PC-3 (cell line): ENCODE measurements at regions not wholly inside any gene's neighbourhood (a gene's known extent, or its start where the extent isn't known, plus 50 kb on each side); places are given as distances from the start of the nearest gene placed in this dataset.

Experiments
- ATAC-seq: fragments of 200-7000 bp; cut with Tn5 transposase; 2 replicates; pipeline ENCODE4 v1.9.1; 2020; ENCODE audit warnings: mild to moderate bottlenecking, moderate library complexity
- BruUV-seq: library from RNA; stranded (reverse); fragments of 400-500 nt; replicated peaks from 2 replicates; lab custom pipeline; 2021; lab: Mats Ljungman, UMichigan
- CTCF ChIA-PET: fragments of 300-600 bp; sonication (Branson Sonifier 250); formaldehyde crosslinking; loops from one replicate; lab custom pipeline; 2022; ENCODE audit warnings: antibody characterized with exemption; lab: Charles Lee
- POLR2A ChIA-PET: fragments of 300-600 bp; sonication (Branson Sonifier 250); formaldehyde crosslinking; loops from one replicate; lab custom pipeline; 2022; ENCODE audit warnings: antibody characterized with exemption; ENCODE audit not compliant: unreplicated experiment; lab: Charles Lee
- DNase-seq: peaks from one replicate; pipeline ENCODE4 v3.0.0-alpha.2; 2015
- H2AFZ ChIP-seq: fragments of 300-600 bp; sonication (generic); 2 replicates; pipeline ENCODE4 v1.6.0; 2016; ENCODE audit warnings: antibody characterized with exemption, low read length
- H3F3A ChIP-seq: fragments of 300-600 bp; sonication (generic); one replicate; pipeline ENCODE4 v1.6.0; 2017; ENCODE audit warnings: antibody characterized with exemption, low read length, control low read depth, mild to moderate bottlenecking; ENCODE audit not compliant: unreplicated experiment
- H3K27ac ChIP-seq: fragments of 300-600 bp; sonication (generic); 2 replicates; pipeline ENCODE4 v1.5.1; 2016; ENCODE audit warnings: mild to moderate bottlenecking, low read length
- H3K27me3 ChIP-seq: fragments of 300-600 bp; sonication (generic); 2 replicates; pipeline ENCODE4 v1.6.1; 2016; ENCODE audit warnings: low read length, mixed read lengths
- H3K36me3 ChIP-seq: fragments of 300-600 bp; sonication (generic); 2 replicates; pipeline ENCODE4 v1.6.1; 2016; ENCODE audit warnings: low read depth, mixed run types, low read length, mixed read lengths
- H3K4me1 ChIP-seq: fragments of 300-600 bp; sonication (generic); 2 replicates; pipeline ENCODE4 v1.5.1; 2016; ENCODE audit warnings: low read length; ENCODE audit not compliant: insufficient read depth
- H3K4me2 ChIP-seq: fragments of 300-600 bp; sonication (generic); 2 replicates; pipeline ENCODE4 v1.6.0; 2016; ENCODE audit warnings: low read length
- H3K4me3 ChIP-seq: fragments of 300-600 bp; sonication (generic); 2 replicates; pipeline ENCODE4 v1.5.1; 2016; ENCODE audit warnings: mild to moderate bottlenecking, low read length, mixed read lengths
- H3K79me2 ChIP-seq: fragments of 300-600 bp; sonication (generic); 2 replicates; pipeline ENCODE4 v1.6.1; 2017; ENCODE audit warnings: low read length, mixed read lengths
- H3K9ac ChIP-seq: fragments of 300-600 bp; sonication (generic); 2 replicates; pipeline ENCODE4 v1.6.0; 2016; ENCODE audit warnings: mild to moderate bottlenecking, low read length
- H3K9me2 ChIP-seq: fragments of 300-600 bp; sonication (generic); replicated peaks from 2 replicates; pipeline ENCODE4 v1.6.1; 2016; ENCODE audit warnings: mixed run types, low read length, mixed read lengths
- H3K9me3 ChIP-seq: fragments of 300-600 bp; sonication (generic); 2 replicates; pipeline ENCODE4 v1.6.1; 2016; ENCODE audit warnings: low read length, mixed read lengths
- H4K20me1 ChIP-seq: fragments of 300-600 bp; sonication (generic); 2 replicates; pipeline ENCODE4 v1.6.1; 2016; ENCODE audit warnings: low read length, mixed read lengths
- EZH2 ChIP-seq: fragments of 300-600 bp; sonication (generic); IDR thresholded peaks from one replicate; pipeline ENCODE4 v1.6.1; 2017; ENCODE audit warnings: antibody characterized with exemption, mild to moderate bottlenecking, low read length; ENCODE audit not compliant: unreplicated experiment
- EZH2phosphoT487 ChIP-seq: fragments of 300-600 bp; sonication (generic); IDR thresholded peaks from 2 replicates; pipeline ENCODE4 v1.6.1; 2018; ENCODE audit warnings: mild to moderate bottlenecking, antibody characterized with exemption, low read length, borderline replicate concordance
- intact Hi-C: fragments of 100-400 bp; cut with micrococcal nuclease; formaldehyde crosslinking; loops from 2 replicates; pipeline ENCODE4 v1.9.0; 2023
- TF ChIP-seq, protein P1 (sequence below): fragments of 300-600 bp; sonication (generic); conservative IDR thresholded peaks from 2 replicates; pipeline ENCODE4 v1.5.1; 2017; ENCODE audit warnings: antibody characterized with exemption, low read depth, mild to moderate bottlenecking, low read length

DNA sequence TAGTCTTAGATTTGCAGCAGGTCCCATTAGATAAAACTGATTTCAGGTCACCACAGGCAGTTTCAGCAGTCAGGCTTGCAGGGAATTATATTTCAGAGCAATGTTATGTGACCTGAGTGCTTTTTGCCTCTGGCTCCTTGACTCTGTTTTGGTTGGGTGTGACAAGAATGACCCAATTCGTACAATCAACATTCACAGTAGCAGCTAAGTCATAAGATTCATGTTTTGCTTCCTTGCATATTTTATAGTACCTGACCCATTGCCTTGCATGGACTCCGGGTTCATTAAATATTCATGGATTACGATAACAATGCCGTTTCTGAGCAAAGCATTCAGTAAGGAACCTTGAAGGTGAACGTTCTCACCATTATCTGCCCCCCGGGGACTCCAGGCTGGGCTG lies 152.0 kb upstream of the CST7 start:
- intact Hi-C loops: no loop called here
- Histone ChIP-seq H3K79me2 (no peaks in the 10 kb centered on the region), H3K4me3 (no peak overlapping the region), H3K27ac (no peak overlapping the region), H3F3A (no peaks in the 10 kb centered on the region), H3K9me2 (no peaks in the 10 kb centered on the region), H4K20me1 (no peaks in the 10 kb centered on the region), H3K4me2 (no peak overlapping the region), H3K27me3 (peaks cover 98% of the 10 kb centered on the region), H2AFZ (no peak overlapping the region), H3K36me3 (no peaks in the 10 kb centered on the region), H3K4me1 (no peaks in the 10 kb centered on the region), H3K9me3 (no peaks in the 10 kb centered on the region), H3K9ac (no peak overlapping the region)
- no peak for DNase-seq
- ATAC-seq: no peak
- POLR2A ChIA-PET: no interaction called here
- no peak for TF ChIP-seq EZH2
- CTCF ChIA-PET: no interaction called here
- BruUV-seq: no TSS peak

DNA sequence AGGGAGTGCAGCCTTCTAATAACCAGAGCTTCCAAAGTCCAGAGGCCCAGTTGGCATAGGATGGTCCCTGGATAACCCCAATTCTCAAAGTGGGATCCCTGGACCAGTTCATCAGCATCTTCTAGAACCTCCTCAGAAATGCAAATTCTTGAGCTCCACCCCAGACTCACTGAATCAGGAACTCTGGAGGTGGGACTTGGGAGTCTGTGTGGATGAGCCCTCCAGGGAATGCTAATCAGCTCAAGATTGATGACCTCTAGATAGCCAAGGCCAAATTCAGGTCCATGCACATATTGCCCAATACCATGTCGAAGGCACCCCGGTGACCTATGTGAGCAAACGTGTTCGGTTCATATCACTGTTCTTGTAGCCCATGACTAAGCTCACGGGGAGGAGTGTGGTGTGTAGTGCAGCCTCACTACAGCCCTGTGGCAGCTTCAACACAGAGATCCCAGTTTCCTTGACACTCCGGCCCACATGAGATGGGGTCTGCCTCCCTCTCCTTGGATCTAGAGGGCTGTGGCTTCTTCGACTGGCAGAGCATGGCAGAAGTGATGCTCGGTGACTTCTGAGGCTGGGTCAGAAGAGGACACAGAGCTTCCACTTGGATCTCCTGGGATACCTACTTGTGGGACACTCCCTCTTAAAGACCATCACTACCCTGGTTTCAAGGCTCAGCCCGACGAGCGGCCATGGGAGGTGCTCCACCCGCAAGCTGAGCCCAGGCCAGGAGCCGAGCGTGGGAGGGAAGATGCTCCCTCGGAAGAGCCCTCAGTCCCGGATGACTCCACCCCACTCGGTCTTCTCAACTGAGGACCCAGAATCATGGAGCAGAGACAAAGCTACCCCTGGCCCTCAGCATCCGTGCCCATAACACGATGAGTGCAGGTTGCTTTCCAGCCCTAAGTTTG lies 151.1 kb upstream of the CST7 start:
- Histone ChIP-seq H4K20me1 (no peaks in the 10 kb centered on the region), H3K36me3 (no peaks in the 10 kb centered on the region), H2AFZ (no peak overlapping the region), H3K9ac (no peak overlapping the region), H3K27ac (no peak overlapping the region), H3K4me3 (no peak overlapping the region), H3K27me3 (peaks cover 98% of the 10 kb centered on the region), H3K4me1 (no peaks in the 10 kb centered on the region), H3K9me3 (no peaks in the 10 kb centered on the region), H3K4me2 (no peak overlapping the region), H3F3A (no peaks in the 10 kb centered on the region), H3K9me2 (no peaks in the 10 kb centered on the region), H3K79me2 (no peaks in the 10 kb centered on the region)
- DNase-seq: no peak
- TF ChIP-seq, protein P1, sequence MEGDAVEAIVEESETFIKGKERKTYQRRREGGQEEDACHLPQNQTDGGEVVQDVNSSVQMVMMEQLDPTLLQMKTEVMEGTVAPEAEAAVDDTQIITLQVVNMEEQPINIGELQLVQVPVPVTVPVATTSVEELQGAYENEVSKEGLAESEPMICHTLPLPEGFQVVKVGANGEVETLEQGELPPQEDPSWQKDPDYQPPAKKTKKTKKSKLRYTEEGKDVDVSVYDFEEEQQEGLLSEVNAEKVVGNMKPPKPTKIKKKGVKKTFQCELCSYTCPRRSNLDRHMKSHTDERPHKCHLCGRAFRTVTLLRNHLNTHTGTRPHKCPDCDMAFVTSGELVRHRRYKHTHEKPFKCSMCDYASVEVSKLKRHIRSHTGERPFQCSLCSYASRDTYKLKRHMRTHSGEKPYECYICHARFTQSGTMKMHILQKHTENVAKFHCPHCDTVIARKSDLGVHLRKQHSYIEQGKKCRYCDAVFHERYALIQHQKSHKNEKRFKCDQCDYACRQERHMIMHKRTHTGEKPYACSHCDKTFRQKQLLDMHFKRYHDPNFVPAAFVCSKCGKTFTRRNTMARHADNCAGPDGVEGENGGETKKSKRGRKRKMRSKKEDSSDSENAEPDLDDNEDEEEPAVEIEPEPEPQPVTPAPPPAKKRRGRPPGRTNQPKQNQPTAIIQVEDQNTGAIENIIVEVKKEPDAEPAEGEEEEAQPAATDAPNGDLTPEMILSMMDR: no peak
- no peak for TF ChIP-seq EZH2
- no peak for TF ChIP-seq EZH2phosphoT487
- ATAC-seq: no peak
- no TSS peak for BruUV-seq
- ChIA-PET POLR2A (no interaction called here), CTCF (no interaction called here)
- intact Hi-C loops: no loop called here

DNA sequence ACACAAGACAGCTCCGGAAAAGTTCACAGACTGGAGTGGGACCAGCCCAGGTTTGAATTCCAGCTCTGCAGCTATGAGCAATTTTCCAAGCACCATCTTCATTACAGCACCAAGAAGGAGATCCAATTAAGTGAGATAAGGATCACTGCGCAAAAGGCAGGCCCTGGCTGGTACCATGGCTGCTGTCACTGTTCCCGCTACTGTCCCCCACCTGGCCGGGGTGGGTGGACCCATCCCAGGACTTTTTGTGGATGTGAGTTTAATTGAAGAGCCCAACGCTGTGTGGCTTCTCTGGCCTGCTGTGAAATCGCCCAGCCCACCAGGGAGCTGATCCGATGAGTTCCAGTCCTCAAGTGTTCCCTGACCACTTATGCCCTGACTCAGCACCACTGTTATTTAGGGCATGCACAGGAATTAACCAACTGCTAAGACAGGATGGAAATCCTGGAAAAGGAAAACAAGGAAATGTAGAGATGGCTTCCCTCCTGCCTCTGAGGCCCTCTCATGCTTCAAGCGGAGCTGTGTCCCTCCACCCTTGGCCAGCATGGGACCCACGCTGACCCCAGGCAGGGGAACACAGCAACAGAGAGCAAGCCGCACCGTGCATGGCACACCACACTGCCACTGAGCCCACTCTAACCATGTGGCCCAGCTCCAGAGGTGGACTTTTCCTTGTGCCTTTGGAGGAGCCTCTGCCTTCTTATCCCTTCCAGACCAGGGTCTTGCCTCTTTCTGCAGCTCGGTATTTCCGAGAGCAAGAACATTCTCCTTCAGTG lies 150.0 kb upstream of the CST7 start:
- TF ChIP-seq, protein P1: no peak
- TF ChIP-seq EZH2 (no peak), EZH2phosphoT487 (no peak)
- no peak overlapping the region for H3K9ac ChIP-seq
- ChIA-PET POLR2A (no interaction called here), CTCF (no interaction called here)
- ATAC-seq: no peak
- no peak overlapping the region for H3K4me3 ChIP-seq
- intact Hi-C loops: no loop called here
- no peak overlapping the region for H2AFZ ChIP-seq
- H3F3A ChIP-seq: no peaks in the 10 kb centered on the region
- H3K36me3 ChIP-seq: no peaks in the 10 kb centered on the region
- BruUV-seq: no TSS peak
- H3K9me2 ChIP-seq: no peaks in the 10 kb centered on the region
- no peak for DNase-seq
- peaks cover 91% of the 10 kb centered on the region for H3K27me3 ChIP-seq
- H3K4me2 ChIP-seq: no peak overlapping the region
- H3K79me2 ChIP-seq: no peaks in the 10 kb centered on the region
- H3K4me1 ChIP-seq: no peaks in the 10 kb centered on the region
- H3K9me3 ChIP-seq: no peaks in the 10 kb centered on the region
- no peaks in the 10 kb centered on the region for H4K20me1 ChIP-seq
- H3K27ac ChIP-seq: no peak overlapping the region
